Thoracic aorta (tissue), 2 donors: ENCODE measurements at regions not wholly inside any gene's neighbourhood (a gene's known extent, or its start where the extent isn't known, plus 50 kb on each side); places are given as distances from the start of the nearest gene placed in this dataset.

Source experiments
- ATAC-seq: fragments of 150-250 bp; one replicate; pipeline ENCODE4 v1.8.0; 2017; ENCODE audit warnings: low read depth; ENCODE audit not compliant: insufficient number of reproducible peaks, low FRiP score
- DNase-seq: peaks from one replicate; pipeline ENCODE4 v3.0.0-alpha.2; 2020; ENCODE audit warnings: low spot score
- H3K27ac ChIP-seq, 2 donors: fragments of 200-600 bp; sonication (generic); 1 replicate in 1 of 2; 2 replicates in 1 of 2; pipeline ENCODE4 v1.5.1; 2016; ENCODE audit warnings: mild to moderate bottlenecking in 2 of 2, moderate library complexity in 2 of 2
- H3K27me3 ChIP-seq: fragments of 200-600 bp; sonication (generic); replicated peaks from 2 replicates; pipeline ENCODE4 v1.6.0; 2016; ENCODE audit warnings: mild to moderate bottlenecking; ENCODE audit not compliant: insufficient read depth
- H3K36me3 ChIP-seq: fragments of 200-600 bp; sonication (generic); one replicate; pipeline ENCODE4 v1.5.1; 2016
- H3K4me1 ChIP-seq, 2 donors: fragments of 200-600 bp; sonication (generic); 1 replicate in 1 of 2; 2 replicates in 1 of 2; pipeline versions ENCODE4 v1.5.1 to v1.6.0; 2016; ENCODE audit warnings: low read depth in 2 of 2, mild to moderate bottlenecking in 1 of 2; ENCODE audit not compliant: control insufficient read depth in 1 of 2
- H3K4me3 ChIP-seq: fragments of 200-600 bp; sonication (generic); 2 replicates; pipeline ENCODE4 v1.5.1; 2016; ENCODE audit warnings: mild to moderate bottlenecking
- H3K9me3 ChIP-seq: fragments of 200-600 bp; sonication (generic); 2 replicates; pipeline ENCODE4 v1.5.1; 2016
- TF ChIP-seq, protein P1 (sequence below): fragments of 200-600 bp; sonication (generic); IDR thresholded peaks from one replicate; pipeline ENCODE4 v1.5.1; 2019; ENCODE audit warnings: antibody characterized with exemption

DNA sequence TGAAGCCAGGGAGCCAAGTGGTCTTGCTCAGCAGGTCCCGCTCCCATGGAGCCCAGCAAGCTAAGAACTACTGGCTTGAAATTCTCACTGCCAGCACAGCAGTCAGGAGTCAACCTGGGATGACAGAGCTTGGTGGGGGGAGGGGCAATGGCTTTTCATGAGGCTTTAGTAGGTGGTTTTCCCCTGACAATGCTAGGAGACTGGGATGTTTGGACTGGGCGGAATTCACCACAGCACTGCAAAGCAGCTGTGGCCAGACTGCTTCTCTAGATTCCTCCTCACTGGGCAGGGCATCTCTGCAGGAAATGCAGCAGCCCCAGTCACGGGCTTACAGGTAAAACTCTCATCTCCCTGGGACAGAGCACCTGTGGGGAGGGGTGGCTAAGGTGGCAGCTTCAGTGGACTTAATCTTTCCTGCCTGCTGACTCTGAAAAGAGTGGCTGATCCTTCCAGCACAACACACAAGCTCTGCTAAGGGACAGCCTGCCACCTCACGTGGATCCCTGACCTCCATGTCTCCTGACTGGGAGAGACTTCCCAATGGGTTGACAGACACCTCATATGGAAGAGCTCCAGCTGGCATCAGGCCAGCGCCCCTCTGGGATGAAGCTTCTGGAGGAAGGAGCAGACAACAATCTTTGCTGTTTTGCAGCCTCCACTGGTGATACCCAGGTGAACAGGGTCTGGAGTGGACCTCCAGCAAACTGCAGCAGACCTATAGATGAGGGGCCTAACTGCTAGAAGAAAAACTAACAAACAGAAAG lies 349.7 kb upstream of the ST6GAL2 start:
- H3K9me3 ChIP-seq, result no peaks in the 10 kb centered on the region
- H3K36me3 ChIP-seq, result no peaks in the 10 kb centered on the region
- no peaks in the 10 kb centered on the region for H3K4me1 ChIP-seq
- H3K27me3 ChIP-seq, result no peaks in the 10 kb centered on the region
- no peak overlapping the region for H3K4me3 ChIP-seq
- DNase-seq (no peak), ATAC-seq (no peak)
- TF ChIP-seq, protein P1, sequence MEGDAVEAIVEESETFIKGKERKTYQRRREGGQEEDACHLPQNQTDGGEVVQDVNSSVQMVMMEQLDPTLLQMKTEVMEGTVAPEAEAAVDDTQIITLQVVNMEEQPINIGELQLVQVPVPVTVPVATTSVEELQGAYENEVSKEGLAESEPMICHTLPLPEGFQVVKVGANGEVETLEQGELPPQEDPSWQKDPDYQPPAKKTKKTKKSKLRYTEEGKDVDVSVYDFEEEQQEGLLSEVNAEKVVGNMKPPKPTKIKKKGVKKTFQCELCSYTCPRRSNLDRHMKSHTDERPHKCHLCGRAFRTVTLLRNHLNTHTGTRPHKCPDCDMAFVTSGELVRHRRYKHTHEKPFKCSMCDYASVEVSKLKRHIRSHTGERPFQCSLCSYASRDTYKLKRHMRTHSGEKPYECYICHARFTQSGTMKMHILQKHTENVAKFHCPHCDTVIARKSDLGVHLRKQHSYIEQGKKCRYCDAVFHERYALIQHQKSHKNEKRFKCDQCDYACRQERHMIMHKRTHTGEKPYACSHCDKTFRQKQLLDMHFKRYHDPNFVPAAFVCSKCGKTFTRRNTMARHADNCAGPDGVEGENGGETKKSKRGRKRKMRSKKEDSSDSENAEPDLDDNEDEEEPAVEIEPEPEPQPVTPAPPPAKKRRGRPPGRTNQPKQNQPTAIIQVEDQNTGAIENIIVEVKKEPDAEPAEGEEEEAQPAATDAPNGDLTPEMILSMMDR, result no peak
- no peak overlapping the region for H3K27ac ChIP-seq

DNA sequence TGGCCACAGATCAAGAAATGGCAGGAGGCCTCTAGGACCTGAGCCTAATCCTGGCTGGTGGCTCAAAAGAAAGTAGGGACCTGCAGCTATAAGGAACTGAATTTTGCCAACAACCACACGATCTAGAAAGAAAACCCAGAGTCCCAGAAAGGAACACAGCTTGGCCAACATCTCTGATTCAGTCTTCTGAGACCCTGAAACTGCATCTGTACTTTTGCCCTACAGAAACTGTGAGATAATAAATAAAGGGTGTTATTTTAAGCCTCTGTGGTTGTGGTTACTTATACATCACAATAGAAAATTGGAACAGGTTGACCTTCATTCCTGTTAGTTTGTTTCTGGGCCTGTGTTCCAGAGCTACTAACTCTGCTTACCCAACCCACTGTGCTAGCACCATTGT lies 356.8 kb upstream of the ST6GAL2 start:
- DNase-seq (no peak), ATAC-seq (no peak)
- Histone ChIP-seq H3K27ac (no peak overlapping the region), H3K9me3 (no peaks in the 10 kb centered on the region), H3K27me3 (no peaks in the 10 kb centered on the region), H3K4me1 (no peaks in the 10 kb centered on the region), H3K4me3 (no peak overlapping the region), H3K36me3 (no peaks in the 10 kb centered on the region)
- TF ChIP-seq, protein P1, result no peak

DNA sequence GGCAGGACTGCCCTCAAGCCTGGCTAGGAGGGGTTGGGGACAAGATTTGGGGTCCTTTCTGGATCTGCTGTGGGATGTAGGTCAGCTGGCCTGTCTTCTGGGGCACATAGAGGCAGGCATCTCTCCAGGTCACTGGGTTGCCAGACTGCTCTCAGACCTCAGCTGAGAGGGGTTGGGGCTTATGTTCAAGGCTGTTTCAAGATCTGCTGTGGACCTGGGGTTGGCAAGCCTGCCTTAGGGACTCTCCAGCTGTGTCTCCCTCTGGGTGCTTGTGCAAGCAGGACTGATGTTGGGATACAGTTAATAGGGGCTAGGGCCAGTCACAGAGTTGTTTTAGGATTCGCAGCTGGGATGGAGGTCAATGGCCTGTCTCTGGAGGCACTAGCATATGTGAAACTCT lies 363.0 kb upstream of the ST6GAL2 start:
- no peak for ATAC-seq
- no peaks in the 10 kb centered on the region for H3K4me1 ChIP-seq
- TF ChIP-seq, protein P1, result no peak
- H3K9me3 ChIP-seq, result no peaks in the 10 kb centered on the region
- DNase-seq, result no peak
- no peak overlapping the region for H3K4me3 ChIP-seq
- H3K27ac ChIP-seq, result no peak overlapping the region
- H3K36me3 ChIP-seq, result no peaks in the 10 kb centered on the region
- no peaks in the 10 kb centered on the region for H3K27me3 ChIP-seq

DNA sequence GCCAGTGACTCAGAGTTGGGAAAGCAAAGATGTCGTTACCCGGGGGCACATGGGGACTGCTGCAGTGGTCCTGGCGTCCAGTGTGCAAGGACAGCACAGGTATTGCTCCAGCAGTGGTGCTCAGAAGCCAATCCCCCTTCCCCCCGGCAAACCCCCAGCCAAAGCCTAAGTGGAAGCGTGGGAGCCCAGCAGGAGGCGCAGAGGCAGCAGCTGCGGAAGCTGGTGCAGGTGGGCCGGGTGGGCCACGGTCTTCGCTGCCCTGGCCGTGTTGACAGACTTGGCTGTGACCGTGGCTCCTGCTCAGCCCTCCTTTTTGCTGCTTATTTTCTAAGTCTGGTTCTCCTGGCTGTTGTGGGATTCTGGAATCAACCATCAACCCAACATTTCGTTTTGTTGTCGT lies 369.8 kb upstream of the ST6GAL2 start:
- no peak for DNase-seq
- Histone ChIP-seq H3K27me3 (no peaks in the 10 kb centered on the region), H3K9me3 (no peaks in the 10 kb centered on the region), H3K36me3 (no peaks in the 10 kb centered on the region), H3K4me3 (no peak overlapping the region), H3K4me1 (no peaks in the 10 kb centered on the region), H3K27ac (no peak overlapping the region)
- TF ChIP-seq, protein P1, result no peak
- no peak for ATAC-seq

DNA sequence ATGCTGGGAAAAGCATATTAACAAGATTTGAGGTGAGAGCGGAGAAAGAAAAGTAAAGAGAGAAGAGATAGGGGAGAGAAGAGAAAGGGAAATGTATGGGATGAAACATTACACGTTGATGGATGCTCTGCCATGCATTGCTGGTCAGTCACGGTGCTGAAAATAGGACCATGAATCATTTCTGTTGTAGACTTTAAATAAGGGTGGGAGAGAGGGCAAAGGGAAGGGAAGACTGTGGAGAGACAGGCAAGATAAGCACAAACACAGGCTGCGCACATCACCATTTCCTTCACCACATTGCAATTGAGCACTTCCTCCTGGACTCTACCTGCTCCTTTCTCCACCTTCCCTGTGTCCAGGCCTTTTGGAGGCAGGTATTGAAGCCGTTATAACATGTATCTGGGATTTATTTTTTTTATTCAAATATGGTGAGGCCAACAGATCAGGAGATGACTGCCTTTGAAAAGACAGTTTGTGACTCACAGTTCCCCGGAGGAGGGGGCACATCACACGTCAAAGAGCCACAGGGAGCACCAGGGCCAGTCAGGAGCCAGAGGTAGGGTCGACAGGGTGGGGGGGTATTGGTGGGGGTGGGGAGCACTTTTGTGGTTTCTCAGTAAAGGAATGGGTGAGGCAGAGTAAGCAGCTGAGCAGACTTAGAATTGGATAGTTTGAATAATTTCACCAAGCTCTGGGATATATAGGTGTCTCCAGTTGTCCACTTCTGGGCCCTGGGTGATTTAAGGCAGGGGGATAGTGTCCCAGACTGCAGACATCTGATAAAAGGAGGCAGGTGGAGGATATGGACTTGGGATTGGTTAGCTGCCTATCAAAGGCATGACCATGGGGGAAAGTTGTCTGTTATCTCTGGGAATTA lies 372.8 kb upstream of the ST6GAL2 start:
- no peak for DNase-seq
- no peaks in the 10 kb centered on the region for H3K4me1 ChIP-seq
- H3K27ac ChIP-seq, result no peak overlapping the region
- H3K36me3 ChIP-seq, result no peaks in the 10 kb centered on the region
- no peaks in the 10 kb centered on the region for H3K9me3 ChIP-seq
- TF ChIP-seq, protein P1, result no peak
- H3K27me3 ChIP-seq, result no peaks in the 10 kb centered on the region
- no peak for ATAC-seq
- no peak overlapping the region for H3K4me3 ChIP-seq
